HepG2 (cell line): ENCODE measurements at regions not wholly inside any gene's neighbourhood (a gene's known extent, or its start where the extent isn't known, plus 50 kb on each side); places are given as distances from the start of the nearest gene placed in this dataset.

Experiments
- ZNF878 ChIP-seq: sonication (generic); formaldehyde crosslinking; IDR thresholded peaks from 2 replicates; pipeline ENCODE4 v1.8.1; 2023; ENCODE audit warnings: mild to moderate bottlenecking, missing genetic modification reagents, moderate library complexity
- TF ChIP-seq, protein P1 (sequence below): sonication (generic); formaldehyde crosslinking; IDR thresholded peaks from 2 replicates; pipeline ENCODE4 v1.4.0; 2020; ENCODE audit warnings: missing genetic modification reagents

- TF ChIP-seq, protein P1, sequence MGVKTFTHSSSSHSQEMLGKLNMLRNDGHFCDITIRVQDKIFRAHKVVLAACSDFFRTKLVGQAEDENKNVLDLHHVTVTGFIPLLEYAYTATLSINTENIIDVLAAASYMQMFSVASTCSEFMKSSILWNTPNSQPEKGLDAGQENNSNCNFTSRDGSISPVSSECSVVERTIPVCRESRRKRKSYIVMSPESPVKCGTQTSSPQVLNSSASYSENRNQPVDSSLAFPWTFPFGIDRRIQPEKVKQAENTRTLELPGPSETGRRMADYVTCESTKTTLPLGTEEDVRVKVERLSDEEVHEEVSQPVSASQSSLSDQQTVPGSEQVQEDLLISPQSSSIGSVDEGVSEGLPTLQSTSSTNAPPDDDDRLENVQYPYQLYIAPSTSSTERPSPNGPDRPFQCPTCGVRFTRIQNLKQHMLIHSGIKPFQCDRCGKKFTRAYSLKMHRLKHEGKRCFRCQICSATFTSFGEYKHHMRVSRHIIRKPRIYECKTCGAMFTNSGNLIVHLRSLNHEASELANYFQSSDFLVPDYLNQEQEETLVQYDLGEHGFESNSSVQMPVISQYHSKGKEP (CRISPR knock-in tag), result no peak
- TF ChIP-seq ZNF878 (CRISPR knock-in tag), result no peak
These were observed 405.4 kb upstream of the ACTBL2 start for GRCh38 chr5:57887851-57888621.
